Fibroblast of lung (primary cell): ENCODE measurements at regions not wholly inside any gene's neighbourhood (a gene's known extent, or its start where the extent isn't known, plus 50 kb on each side); places are given as distances from the start of the nearest gene placed in this dataset.

Source experiments
- DNase-seq, 2 donors: peaks; one replicate each; pipeline versions ENCODE4 v3.0.0 to v3.0.0-alpha.2; 2010; ENCODE audit warnings: low read depth in 2 of 2
- H2AFZ ChIP-seq: 2 replicates; pipeline ENCODE4 v1.5.1; 2012; ENCODE audit warnings: low read length, control low read depth, inconsistent platforms
- H3K27ac ChIP-seq: 2 replicates; pipeline ENCODE4 v1.5.1; 2011; ENCODE audit warnings: low read length, control low read depth; ENCODE audit not compliant: insufficient read depth
- H3K27me3 ChIP-seq: 2 replicates; pipeline ENCODE4 v1.5.1; 2011; ENCODE audit warnings: mild to moderate bottlenecking, low read length; ENCODE audit not compliant: control insufficient read depth, insufficient read depth
- H3K36me3 ChIP-seq: 2 replicates; pipeline ENCODE4 v1.5.1; 2011; ENCODE audit warnings: low read length; ENCODE audit not compliant: control insufficient read depth, insufficient read depth
- H3K4me1 ChIP-seq: 2 replicates; pipeline ENCODE4 v1.5.1; 2011; ENCODE audit warnings: low read length; ENCODE audit not compliant: control insufficient read depth, insufficient read depth; ENCODE audit errors: extremely low read depth
- H3K4me2 ChIP-seq: 2 replicates; pipeline ENCODE4 v1.5.1; 2011; ENCODE audit warnings: low read length, control low read depth; ENCODE audit not compliant: insufficient read depth; ENCODE audit errors: extremely low read depth
- H3K4me3 ChIP-seq, 4 experiments: fragments of 200-600 bp in 1 of 4; sonication (generic) in 1 of 4; replicated peaks in 1 of 4; 2 replicates each; pipeline ENCODE4 v1.5.1; 2011 to 2016; ENCODE audit warnings: low read length in 4 of 4, low read depth in 3 of 4, mild to moderate bottlenecking in 3 of 4, control low read depth in 2 of 4, inconsistent platforms in 1 of 4, mixed read lengths in 1 of 4; ENCODE audit not compliant: insufficient read depth in 1 of 4; ENCODE audit errors: control extremely low read depth in 1 of 4
- H3K79me2 ChIP-seq: 2 replicates; pipeline ENCODE4 v1.5.1; 2012; ENCODE audit warnings: mild to moderate bottlenecking, low read length, inconsistent platforms; ENCODE audit not compliant: control insufficient read depth, insufficient read depth
- H3K9ac ChIP-seq: 2 replicates; pipeline ENCODE4 v1.5.1; 2011; ENCODE audit warnings: mild to moderate bottlenecking, low read length, control low read depth; ENCODE audit not compliant: insufficient read depth
- H3K9me3 ChIP-seq: 2 replicates; pipeline ENCODE4 v1.5.1; 2012; ENCODE audit warnings: low read depth, low read length; ENCODE audit not compliant: control insufficient read depth, insufficient read depth
- H4K20me1 ChIP-seq: 2 replicates; pipeline ENCODE4 v1.5.1; 2011; ENCODE audit warnings: low read length; ENCODE audit not compliant: control insufficient read depth, insufficient read depth; ENCODE audit errors: extremely low read depth
- EZH2 ChIP-seq: IDR thresholded peaks from 2 replicates; pipeline ENCODE4 v1.5.1; 2012; ENCODE audit warnings: low read length, control low read depth, mild to moderate bottlenecking; ENCODE audit errors: missing control alignments
- TF ChIP-seq, protein P1 (sequence below), 2 donors: IDR thresholded peaks in 1 of 2; conservative IDR thresholded peaks in 1 of 2; 1 replicate in 1 of 2; 2 replicates in 1 of 2; pipeline ENCODE4 v1.5.1; 2011 to 2012; ENCODE audit warnings: low read length in 2 of 2, control low read depth in 1 of 2, inconsistent platforms in 1 of 2, low read depth in 1 of 2, mild to moderate bottlenecking in 1 of 2

GRCh38 chr3:106611116-106611515 lies 742.3 kb upstream of the CBLB start:
- Histone ChIP-seq H3K4me2 (no peak overlapping the region), H3K4me1 (no peaks in the 10 kb centered on the region), H3K27me3 (no peaks in the 10 kb centered on the region), H3K27ac (no peak overlapping the region), H3K9me3 (no peaks in the 10 kb centered on the region), H3K36me3 (no peaks in the 10 kb centered on the region), H3K4me3 (no peak overlapping the region), H3K9ac (no peak overlapping the region), H2AFZ (no peak overlapping the region), H3K79me2 (no peaks in the 10 kb centered on the region), H4K20me1 (no peaks in the 10 kb centered on the region)
- no peak for DNase-seq
- TF ChIP-seq, protein P1, sequence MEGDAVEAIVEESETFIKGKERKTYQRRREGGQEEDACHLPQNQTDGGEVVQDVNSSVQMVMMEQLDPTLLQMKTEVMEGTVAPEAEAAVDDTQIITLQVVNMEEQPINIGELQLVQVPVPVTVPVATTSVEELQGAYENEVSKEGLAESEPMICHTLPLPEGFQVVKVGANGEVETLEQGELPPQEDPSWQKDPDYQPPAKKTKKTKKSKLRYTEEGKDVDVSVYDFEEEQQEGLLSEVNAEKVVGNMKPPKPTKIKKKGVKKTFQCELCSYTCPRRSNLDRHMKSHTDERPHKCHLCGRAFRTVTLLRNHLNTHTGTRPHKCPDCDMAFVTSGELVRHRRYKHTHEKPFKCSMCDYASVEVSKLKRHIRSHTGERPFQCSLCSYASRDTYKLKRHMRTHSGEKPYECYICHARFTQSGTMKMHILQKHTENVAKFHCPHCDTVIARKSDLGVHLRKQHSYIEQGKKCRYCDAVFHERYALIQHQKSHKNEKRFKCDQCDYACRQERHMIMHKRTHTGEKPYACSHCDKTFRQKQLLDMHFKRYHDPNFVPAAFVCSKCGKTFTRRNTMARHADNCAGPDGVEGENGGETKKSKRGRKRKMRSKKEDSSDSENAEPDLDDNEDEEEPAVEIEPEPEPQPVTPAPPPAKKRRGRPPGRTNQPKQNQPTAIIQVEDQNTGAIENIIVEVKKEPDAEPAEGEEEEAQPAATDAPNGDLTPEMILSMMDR (conservative IDR thresholded peaks at IDR 0.05 in 1 of 2, IDR thresholded peaks at IDR 0.05 in 1 of 2; ENCODE audit: low read depth in 1 of 2, low read length in 2 of 2), result no peak
- no peak for TF ChIP-seq EZH2

DNA sequence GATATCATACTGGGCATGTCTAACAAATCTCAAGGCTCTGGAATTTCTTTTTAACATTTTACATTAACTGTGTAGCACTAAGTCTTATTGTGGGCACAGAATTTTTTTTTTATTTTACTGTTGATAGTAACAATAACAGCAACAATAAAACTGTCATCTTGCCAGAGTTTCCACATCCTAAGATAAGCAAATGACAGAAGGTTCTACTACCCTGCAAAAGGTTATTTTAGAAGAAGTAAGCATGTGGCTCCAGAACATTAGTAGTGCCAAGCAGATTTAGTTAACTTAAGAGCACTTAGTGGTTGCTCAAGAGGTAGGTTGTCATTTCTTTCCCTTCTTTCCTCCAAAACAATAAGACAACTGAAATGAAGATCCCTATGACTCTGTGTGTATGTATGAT lies 743.0 kb upstream of the CBLB start:
- H3K4me3 ChIP-seq, result no peak overlapping the region
- no peak overlapping the region for H2AFZ ChIP-seq
- H3K9ac ChIP-seq, result no peak overlapping the region
- DNase-seq, result peak in 1 of 2 donors; percentile 34
- H3K36me3 ChIP-seq, result no peaks in the 10 kb centered on the region
- H3K27me3 ChIP-seq, result no peaks in the 10 kb centered on the region
- H3K9me3 ChIP-seq, result no peaks in the 10 kb centered on the region
- H3K79me2 ChIP-seq, result no peaks in the 10 kb centered on the region
- H3K4me2 ChIP-seq, result no peak overlapping the region
- H3K4me1 ChIP-seq, result peaks cover under 1% of the 10 kb centered on the region
- no peaks in the 10 kb centered on the region for H4K20me1 ChIP-seq
- H3K27ac ChIP-seq, result no peak overlapping the region
- TF ChIP-seq, protein P1 (conservative IDR thresholded peaks at IDR 0.05 in 1 of 2, IDR thresholded peaks at IDR 0.05 in 1 of 2; ENCODE audit: low read depth in 1 of 2, low read length in 2 of 2), result no peak
- no peak for TF ChIP-seq EZH2

GRCh38 chr3:106616556-106616955 lies 747.7 kb upstream of the CBLB start:
- TF ChIP-seq, protein P1 (conservative IDR thresholded peaks at IDR 0.05 in 1 of 2, IDR thresholded peaks at IDR 0.05 in 1 of 2; ENCODE audit: low read depth in 1 of 2, low read length in 2 of 2), result no peak
- TF ChIP-seq EZH2, result no peak
- H3K27ac ChIP-seq, result no peak overlapping the region
- H3K79me2 ChIP-seq, result no peaks in the 10 kb centered on the region
- H3K9ac ChIP-seq, result no peak overlapping the region
- DNase-seq, result peak in 1 of 2 donors; percentile 6
- peaks cover 4% of the 10 kb centered on the region for H3K4me1 ChIP-seq
- H3K4me2 ChIP-seq, result no peak overlapping the region
- no peaks in the 10 kb centered on the region for H3K9me3 ChIP-seq
- H2AFZ ChIP-seq, result no peak overlapping the region
- no peaks in the 10 kb centered on the region for H3K36me3 ChIP-seq
- no peak overlapping the region for H3K4me3 ChIP-seq
- H4K20me1 ChIP-seq, result no peaks in the 10 kb centered on the region
- H3K27me3 ChIP-seq, result no peaks in the 10 kb centered on the region
